Bone marrow (tissue), 2 donors: ENCODE measurements at regions not wholly inside any gene's neighbourhood (a gene's known extent, or its start where the extent isn't known, plus 50 kb on each side); places are given as distances from the start of the nearest gene placed in this dataset.
A peak's percentile ranks its signal among the peaks of the same experiment; 100 is the strongest.

ENCODE experiments used
- DNase-seq, 2 donors: peaks; one replicate each; lab custom pipeline; 2025; lab: John Stamatoyannopoulos, UW

DNA sequence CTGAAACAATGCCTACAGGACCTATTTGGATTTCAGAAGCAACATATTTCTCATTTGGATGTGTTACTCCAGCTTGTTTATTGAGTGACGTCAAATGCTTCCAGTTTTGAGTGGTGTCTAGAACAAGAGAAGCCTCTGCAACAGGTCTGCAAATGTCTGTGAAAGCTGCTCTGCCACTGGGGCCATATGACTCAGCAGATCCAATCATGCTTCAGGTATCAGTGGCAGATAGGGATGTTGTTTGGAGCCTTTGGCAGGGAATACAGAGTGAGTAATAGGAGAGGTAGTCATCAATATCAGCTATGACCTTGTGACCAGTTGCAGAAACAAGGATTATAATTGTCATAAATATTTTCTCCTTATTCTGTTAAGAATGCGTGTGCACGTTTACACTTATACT lies 141.1 kb upstream of the ZXDA start:
- DNase-seq, result no peak

DNA sequence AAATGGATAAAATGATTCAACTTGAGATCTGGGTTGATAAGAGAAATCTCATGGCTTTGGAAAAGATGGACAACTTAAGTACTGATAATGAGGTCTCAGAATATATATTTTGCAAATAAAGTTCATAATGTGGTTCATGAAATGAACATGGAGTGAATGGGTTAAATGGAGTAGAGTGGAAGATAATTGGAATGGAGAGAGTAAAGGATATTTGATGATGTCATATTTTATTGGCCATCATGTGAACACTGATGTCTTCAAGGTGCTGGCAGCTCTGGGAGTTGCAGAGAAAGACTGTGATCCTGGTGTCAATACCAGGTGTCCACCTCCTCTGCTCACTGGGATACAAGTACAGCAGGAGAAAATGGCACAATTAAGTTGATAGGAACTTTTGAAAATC lies 133.9 kb upstream of the ZXDA start:
- no peak for DNase-seq

DNA sequence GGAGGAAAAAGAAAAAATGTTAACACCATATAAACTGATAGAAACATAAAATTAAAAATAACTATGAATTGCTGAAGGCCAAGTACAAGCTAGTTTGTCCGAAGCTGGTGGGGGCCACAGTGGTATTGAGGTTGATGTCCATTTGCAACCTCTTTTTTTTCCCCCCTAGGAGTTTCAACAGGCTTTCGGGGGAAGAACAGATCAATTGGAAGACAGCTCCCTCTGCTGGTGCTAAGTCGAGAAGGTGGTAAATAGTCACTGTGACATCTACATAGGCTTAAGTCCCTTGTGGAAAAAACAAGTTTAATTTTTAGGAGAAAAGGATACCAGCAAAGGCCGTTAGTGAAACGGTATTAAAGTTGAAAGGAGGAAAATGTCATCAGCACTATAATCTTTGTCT lies 115.7 kb upstream of the ZXDA start:
- peak in 1 of 2 donors; percentile 2 for DNase-seq

DNA sequence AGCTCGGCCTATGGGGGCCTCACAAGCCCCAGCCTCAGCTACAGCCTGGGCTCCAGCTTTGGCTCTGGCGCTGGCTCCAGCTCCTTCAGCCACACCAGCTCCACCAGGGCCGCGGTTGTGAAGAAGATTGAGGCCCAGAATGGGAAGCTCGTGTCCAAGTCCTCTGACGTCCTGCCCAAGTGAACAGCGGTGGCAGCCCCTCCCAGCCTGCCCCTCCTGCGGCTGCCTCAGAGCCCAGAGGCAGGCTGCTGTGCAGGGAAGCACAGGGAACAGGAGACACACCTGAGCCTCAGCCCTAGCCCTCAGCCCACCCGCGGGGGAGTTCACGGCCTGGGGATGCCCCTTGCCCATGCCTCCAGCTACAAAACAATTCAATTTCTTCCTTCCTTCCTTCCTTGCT lies 75.7 kb upstream of the ZXDA start:
- DNase-seq, result no peak

DNA sequence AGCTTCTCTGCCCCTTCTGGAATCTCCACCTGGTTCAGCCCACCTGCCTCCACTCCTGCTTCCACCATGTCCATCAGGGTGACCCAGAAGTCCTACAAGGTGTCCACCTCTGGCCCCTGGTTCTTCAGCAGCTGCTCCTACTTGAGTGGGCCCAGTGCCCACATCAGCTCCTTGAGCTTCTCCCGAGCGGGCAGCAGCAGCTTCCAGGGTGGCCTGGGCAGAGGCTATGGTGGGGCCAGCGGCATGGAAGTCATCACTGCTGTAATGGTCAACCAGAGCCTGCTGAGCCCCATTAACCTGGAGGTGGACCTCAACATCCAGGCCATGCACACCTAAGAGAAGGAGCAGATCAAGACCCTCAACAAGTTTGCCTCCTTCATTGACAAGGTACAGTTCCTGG lies 74.4 kb upstream of the ZXDA start:
- no peak for DNase-seq

DNA sequence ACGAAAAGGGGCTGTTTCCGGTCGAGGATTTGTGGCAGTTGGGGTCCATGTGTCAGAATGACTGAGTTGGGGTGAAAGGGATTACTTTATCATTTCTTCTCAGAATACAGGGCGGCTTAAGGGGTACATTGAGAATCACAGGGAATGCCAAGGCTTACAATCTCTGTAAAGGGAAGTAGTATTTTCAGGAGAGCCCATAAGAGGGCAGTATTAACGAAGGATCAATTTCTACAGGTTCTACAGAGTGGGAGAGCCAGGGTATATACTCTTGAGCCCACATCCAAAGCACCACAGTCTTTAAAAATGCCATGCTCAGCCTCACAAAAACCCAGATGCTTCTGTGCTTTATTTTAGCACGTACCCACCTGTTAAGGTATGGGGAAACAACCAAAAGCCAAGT lies 67.7 kb upstream of the ZXDA start:
- DNase-seq, result no peak

DNA sequence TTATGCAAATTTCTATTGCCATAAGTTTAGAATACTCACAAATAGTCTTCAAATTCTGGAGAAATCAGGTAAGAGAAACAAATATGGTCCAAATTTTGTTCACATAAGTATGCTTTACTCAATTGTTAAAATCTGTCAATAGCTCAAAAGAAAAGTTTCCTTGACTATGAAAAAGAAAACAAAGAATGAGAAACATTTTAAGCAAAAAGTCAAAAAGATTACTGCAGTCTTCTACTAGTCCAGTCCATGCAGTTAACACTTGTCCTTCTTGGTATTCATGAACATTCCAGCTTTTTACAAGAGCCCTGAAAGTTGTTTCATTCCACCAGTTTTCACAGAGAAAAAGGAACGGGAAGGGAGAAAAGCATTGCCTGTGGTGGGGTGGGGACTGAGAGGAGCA lies 54.7 kb upstream of the ZXDA start:
- no peak for DNase-seq
